Cardiac muscle cell (in vitro differentiated cells and primary cell): ENCODE measurements at regions not wholly inside any gene's neighbourhood (a gene's known extent, or its start where the extent isn't known, plus 50 kb on each side); places are given as distances from the start of the nearest gene placed in this dataset.

Experiments used
- DNase-seq, 2 donors: peaks; one replicate each; pipeline versions ENCODE4 v3.0.0 to v3.0.0-alpha.2; 2010 to 2017; ENCODE audit warnings: low read depth in 1 of 2, low spot score in 1 of 2
- H3K27ac ChIP-seq: fragments of 200-600 bp; sonication (generic); 2 replicates; pipeline ENCODE4 v1.5.1; 2016
- H3K27me3 ChIP-seq: fragments of 200-600 bp; sonication (generic); 2 replicates; pipeline ENCODE4 v1.6.0; 2016; ENCODE audit warnings: control low read depth
- H3K36me3 ChIP-seq: fragments of 200-600 bp; sonication (generic); 2 replicates; pipeline ENCODE4 v1.5.1; 2016; ENCODE audit warnings: control low read depth
- H3K4me1 ChIP-seq: fragments of 200-600 bp; sonication (generic); 2 replicates; pipeline ENCODE4 v1.8.1; 2017; ENCODE audit warnings: low read depth, mild to moderate bottlenecking, mixed run types
- H3K4me3 ChIP-seq: fragments of 200-600 bp; sonication (generic); 2 replicates; pipeline ENCODE4 v1.5.1; 2016; ENCODE audit warnings: mild to moderate bottlenecking
- H3K9me3 ChIP-seq: fragments of 200-600 bp; sonication (generic); 2 replicates; pipeline ENCODE4 v1.5.1; 2017; ENCODE audit warnings: low read depth, mild to moderate bottlenecking, control low read depth
- TF ChIP-seq, protein P1 (sequence below): IDR thresholded peaks from 2 replicates; pipeline ENCODE4 v1.5.1; 2012; ENCODE audit warnings: low read depth, mild to moderate bottlenecking, low read length

DNA sequence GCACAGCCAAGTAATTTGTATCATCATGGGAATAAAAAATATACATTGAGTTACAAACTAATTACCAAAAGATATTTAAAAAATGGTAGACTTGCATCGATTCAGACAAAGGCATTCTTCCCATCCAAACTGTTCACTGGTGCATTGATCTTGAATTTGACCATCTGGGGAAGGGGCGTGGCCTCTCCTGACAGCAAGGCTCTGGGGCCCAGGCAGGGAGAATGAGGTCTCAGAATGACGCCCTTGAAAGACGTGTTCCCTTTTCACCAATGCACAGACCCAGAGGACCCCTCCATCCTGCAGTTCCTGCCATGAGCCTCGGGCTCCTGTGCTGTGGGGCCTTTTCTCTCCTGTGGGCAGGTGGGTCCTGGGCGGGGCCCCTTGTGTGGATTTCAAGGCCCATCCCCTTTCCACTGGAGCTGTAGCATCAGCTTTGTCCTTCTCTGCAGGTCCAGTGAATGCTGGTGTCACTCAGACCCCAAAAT, 91.1 kb upstream of the PRSS58 start:
- no peak for DNase-seq
- no peak overlapping the region for H3K4me3 ChIP-seq
- H3K27me3 ChIP-seq: no peaks in the 10 kb centered on the region
- TF ChIP-seq, protein P1, sequence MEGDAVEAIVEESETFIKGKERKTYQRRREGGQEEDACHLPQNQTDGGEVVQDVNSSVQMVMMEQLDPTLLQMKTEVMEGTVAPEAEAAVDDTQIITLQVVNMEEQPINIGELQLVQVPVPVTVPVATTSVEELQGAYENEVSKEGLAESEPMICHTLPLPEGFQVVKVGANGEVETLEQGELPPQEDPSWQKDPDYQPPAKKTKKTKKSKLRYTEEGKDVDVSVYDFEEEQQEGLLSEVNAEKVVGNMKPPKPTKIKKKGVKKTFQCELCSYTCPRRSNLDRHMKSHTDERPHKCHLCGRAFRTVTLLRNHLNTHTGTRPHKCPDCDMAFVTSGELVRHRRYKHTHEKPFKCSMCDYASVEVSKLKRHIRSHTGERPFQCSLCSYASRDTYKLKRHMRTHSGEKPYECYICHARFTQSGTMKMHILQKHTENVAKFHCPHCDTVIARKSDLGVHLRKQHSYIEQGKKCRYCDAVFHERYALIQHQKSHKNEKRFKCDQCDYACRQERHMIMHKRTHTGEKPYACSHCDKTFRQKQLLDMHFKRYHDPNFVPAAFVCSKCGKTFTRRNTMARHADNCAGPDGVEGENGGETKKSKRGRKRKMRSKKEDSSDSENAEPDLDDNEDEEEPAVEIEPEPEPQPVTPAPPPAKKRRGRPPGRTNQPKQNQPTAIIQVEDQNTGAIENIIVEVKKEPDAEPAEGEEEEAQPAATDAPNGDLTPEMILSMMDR: no peak
- H3K36me3 ChIP-seq: no peaks in the 10 kb centered on the region
- H3K9me3 ChIP-seq: no peaks in the 10 kb centered on the region
- no peak overlapping the region for H3K27ac ChIP-seq
- H3K4me1 ChIP-seq: no peaks in the 10 kb centered on the region

DNA sequence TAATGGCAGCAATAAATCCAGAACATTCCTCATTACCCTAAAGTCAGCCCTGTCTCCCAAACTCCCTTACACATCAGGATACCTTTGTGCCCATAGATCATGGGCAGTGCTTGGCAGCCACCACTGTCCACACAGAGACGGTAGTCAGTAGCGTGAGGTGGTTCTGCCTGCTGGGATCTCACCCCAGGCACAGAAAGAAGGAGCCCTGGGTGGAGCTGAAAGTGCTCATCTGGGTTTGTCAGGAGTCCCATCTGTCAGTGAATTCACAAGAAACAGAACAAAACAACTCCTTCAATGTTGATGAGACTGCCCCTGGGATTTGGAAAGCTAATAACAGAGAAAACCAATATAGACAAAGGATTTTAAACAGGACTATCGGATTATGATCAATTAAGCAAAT, 90.2 kb upstream of the PRSS58 start:
- Histone ChIP-seq H3K27ac (no peak overlapping the region), H3K4me1 (no peaks in the 10 kb centered on the region), H3K27me3 (no peaks in the 10 kb centered on the region), H3K36me3 (no peaks in the 10 kb centered on the region), H3K4me3 (no peak overlapping the region), H3K9me3 (no peaks in the 10 kb centered on the region)
- TF ChIP-seq, protein P1: no peak
- no peak for DNase-seq

DNA sequence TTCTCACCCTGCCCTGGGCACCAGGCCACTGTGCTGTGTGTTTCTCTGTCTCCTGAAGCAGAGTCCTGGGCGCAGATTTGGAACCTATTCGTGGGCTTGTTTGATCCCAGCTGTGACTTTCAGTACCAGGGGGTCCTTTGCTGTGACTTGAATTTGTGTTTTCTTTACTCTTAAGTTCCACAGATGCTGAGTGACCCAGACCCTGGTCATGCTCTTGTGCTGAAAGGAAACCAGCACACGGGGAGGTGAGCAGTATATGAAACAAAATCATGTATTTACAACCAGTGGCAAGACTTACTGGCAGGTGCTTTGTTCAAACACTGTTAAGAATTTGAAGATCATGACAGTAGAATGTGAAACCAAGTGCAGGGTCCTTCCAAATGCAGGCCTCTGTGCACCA, 89.2 kb upstream of the PRSS58 start:
- H3K27me3 ChIP-seq: no peaks in the 10 kb centered on the region
- no peaks in the 10 kb centered on the region for H3K9me3 ChIP-seq
- DNase-seq: no peak
- H3K4me3 ChIP-seq: no peak overlapping the region
- H3K27ac ChIP-seq: no peak overlapping the region
- no peaks in the 10 kb centered on the region for H3K36me3 ChIP-seq
- H3K4me1 ChIP-seq: no peaks in the 10 kb centered on the region
- TF ChIP-seq, protein P1: no peak

DNA sequence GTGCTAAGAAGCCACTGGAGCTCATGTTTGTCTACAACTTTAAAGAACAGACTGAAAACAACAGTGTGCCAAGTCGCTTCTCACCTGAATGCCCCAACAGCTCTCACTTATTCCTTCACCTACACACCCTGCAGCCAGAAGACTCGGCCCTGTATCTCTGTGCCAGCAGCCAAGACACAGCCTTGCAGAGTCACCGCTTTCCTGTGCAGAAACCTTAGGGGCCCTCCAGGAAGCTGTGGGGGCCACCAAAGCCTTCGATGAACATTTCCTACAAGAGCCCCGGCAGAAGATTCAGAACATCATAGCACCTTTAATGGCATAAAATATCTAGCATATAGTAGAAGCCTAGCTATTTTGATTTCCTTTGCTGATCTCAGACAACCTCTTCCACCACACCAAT, 88.0 kb upstream of the PRSS58 start:
- TF ChIP-seq, protein P1: no peak

DNA sequence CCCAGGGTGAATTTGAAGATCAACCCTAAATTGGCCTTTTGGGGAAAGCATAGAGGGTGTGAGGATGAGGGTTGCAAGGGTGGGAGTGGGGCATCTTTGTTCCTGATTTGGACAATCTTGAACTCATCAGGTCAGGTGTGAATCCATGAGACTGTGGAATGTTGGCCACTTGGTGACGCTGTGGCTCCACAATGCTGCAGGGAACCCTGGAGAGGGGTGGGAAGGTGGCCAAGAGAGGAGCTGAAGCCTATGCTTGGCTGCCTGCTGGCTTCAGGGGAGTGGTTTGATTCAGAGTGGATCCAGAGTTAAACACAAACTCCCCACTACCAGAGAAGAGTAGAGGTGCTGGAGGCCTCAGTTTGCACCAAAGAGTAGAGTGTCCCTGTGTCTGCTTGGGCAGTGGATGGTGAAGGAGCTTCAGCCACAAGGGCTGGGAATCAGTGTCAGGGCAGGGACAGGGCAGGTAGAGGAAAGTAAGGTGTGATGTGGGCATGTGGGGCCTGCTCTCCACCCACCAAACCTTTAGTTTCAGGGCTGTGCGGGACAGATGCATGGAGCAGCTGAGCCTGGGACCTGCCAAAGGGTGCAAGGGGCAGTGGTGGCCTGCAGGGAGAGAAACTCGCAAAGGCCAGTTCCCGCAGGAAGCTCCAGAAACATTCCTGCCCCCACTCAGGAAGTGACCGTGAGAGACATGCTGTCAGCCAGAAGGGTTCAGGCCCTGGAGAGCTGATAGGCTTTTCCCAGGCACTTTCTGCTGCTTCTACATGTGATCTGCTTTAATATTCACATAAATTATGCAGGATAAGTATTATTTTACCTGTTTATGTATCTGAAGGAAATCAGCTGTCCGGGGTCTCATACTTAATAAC, 81.0 kb upstream of the PRSS58 start:
- Histone ChIP-seq H3K9me3 (no peaks in the 10 kb centered on the region), H3K27me3 (no peaks in the 10 kb centered on the region), H3K27ac (peak overlapping the region; percentile 57), H3K36me3 (no peaks in the 10 kb centered on the region), H3K4me3 (no peak overlapping the region), H3K4me1 (peaks cover 9% of the 10 kb centered on the region)
- TF ChIP-seq, protein P1: peak; percentile 34
- DNase-seq: peak; percentile 36 to 77

More for the DNA sequence above, 88.0 kb upstream of the PRSS58 start:
- H3K9me3 ChIP-seq: no peaks in the 10 kb centered on the region
- DNase-seq: no peak
- H3K36me3 ChIP-seq: no peaks in the 10 kb centered on the region
- no peak overlapping the region for H3K27ac ChIP-seq
- H3K4me1 ChIP-seq: no peaks in the 10 kb centered on the region
- no peaks in the 10 kb centered on the region for H3K27me3 ChIP-seq
- H3K4me3 ChIP-seq: no peak overlapping the region
